ENCODE measurements at regions not wholly inside any gene's neighbourhood (a gene's known extent, or its start where the extent isn't known, plus 50 kb on each side); places are given as distances from the start of the nearest gene placed in this dataset.

- H3K27ac ChIP-seq (ENCODE audit: low read depth in 2 of 2, low read length in 1 of 2) = no peak overlapping the region
- H3K27me3 ChIP-seq (ENCODE audit: insufficient read depth) = no peaks in the 10 kb centered on the region
- H3K9me2 ChIP-seq = 0 out of 2 replicates have a peak, but pooled peaks cover 3% of the 10 kb centered on the region
- H3K4me2 ChIP-seq = no peak overlapping the region
- H3K4me3 ChIP-seq (ENCODE audit: low read depth in 2 of 2, low read length in 1 of 2) = no peak overlapping the region
- no peaks in the 10 kb centered on the region for H3K79me2 ChIP-seq (ENCODE audit: insufficient read depth)
- no peak overlapping the region for H3K9ac ChIP-seq
- H2AFZ ChIP-seq (ENCODE audit: low read depth) = no peak overlapping the region
- no peak for DNase-seq
- H3K36me3 ChIP-seq (replicated peaks in 1 of 2; ENCODE audit: control insufficient read depth in 1 of 2, insufficient read depth in 2 of 2, low read length in 1 of 2) = no peaks in the 10 kb centered on the region
- H3F3A ChIP-seq (replicated peaks; ENCODE audit: insufficient read depth) = no peaks in the 10 kb centered on the region
- H3K4me1 ChIP-seq (ENCODE audit: control insufficient read depth in 1 of 2, insufficient read depth in 2 of 2, low read depth in 1 of 2, low read length in 1 of 2) = no peaks in the 10 kb centered on the region
- 12% methylated on average over 2 of the region's 2 CpGs for WGBS (ENCODE audit: low lambda C conversion rate)
- no peaks in the 10 kb centered on the region for H3K9me3 ChIP-seq
- H4K20me1 ChIP-seq (ENCODE audit: insufficient read depth) = no peaks in the 10 kb centered on the region
- CTCF ChIA-PET = no interaction called here
- POLR2A ChIA-PET = no interaction called here
- TF ChIP-seq CTCF (IDR thresholded peaks at IDR 0.05) = no peak
- no peak for TF ChIP-seq FOXM1 (IDR thresholded peaks at IDR 0.05; ENCODE audit: low read depth)
- no peak for TF ChIP-seq MEF2A (IDR thresholded peaks at IDR 0.05; ENCODE audit: borderline replicate concordance, low read depth)
- no peak for TF ChIP-seq JUND (IDR thresholded peaks at IDR 0.05)
- no peak for TF ChIP-seq EZH2phosphoT487 (IDR thresholded peaks at IDR 0.05; ENCODE audit: borderline replicate concordance, low read depth)
- TF ChIP-seq CHD2 (IDR thresholded peaks at IDR 0.05; ENCODE audit: low read length, partially characterized antibody) = no peak
- no peak for TF ChIP-seq TAF1 (IDR thresholded peaks at IDR 0.05; ENCODE audit: borderline replicate concordance, low read depth, low read length)
- TF ChIP-seq SIN3A (IDR thresholded peaks at IDR 0.05; ENCODE audit: borderline replicate concordance, low read depth, low read length) = no peak
- TF ChIP-seq IRF3 (IDR thresholded peaks at IDR 0.05; ENCODE audit: low read depth, low read length) = no peak
Measured at GRCh38 chr18:42683094-42683493, 432.4 kb downstream of the RIT2 start.

- no peaks in the 10 kb centered on the region for H3K4me1 ChIP-seq (ENCODE audit: control insufficient read depth in 1 of 2, insufficient read depth in 2 of 2, low read depth in 1 of 2, low read length in 1 of 2)
- H4K20me1 ChIP-seq (ENCODE audit: insufficient read depth) = no peaks in the 10 kb centered on the region
- H3K9me3 ChIP-seq = no peaks in the 10 kb centered on the region
- H3K4me2 ChIP-seq = no peak overlapping the region
- H3F3A ChIP-seq (replicated peaks; ENCODE audit: insufficient read depth) = no peaks in the 10 kb centered on the region
- DNase-seq = no peak
- no peak overlapping the region for H2AFZ ChIP-seq (ENCODE audit: low read depth)
- no peak for TF ChIP-seq ELF1 (IDR thresholded peaks at IDR 0.05)
- no peak for TF ChIP-seq GABPA (IDR thresholded peaks at IDR 0.05; ENCODE audit: low read depth)
- TF ChIP-seq RFX5 (IDR thresholded peaks at IDR 0.05; ENCODE audit: low read length) = no peak
- TF ChIP-seq USF1 (IDR thresholded peaks at IDR 0.05; ENCODE audit: borderline replicate concordance, low read depth) = no peak
- TF ChIP-seq MAX (IDR thresholded peaks at IDR 0.05; ENCODE audit: low read depth) = no peak
- no peak for TF ChIP-seq CTCF (IDR thresholded peaks at IDR 0.05)
- no peak for TF ChIP-seq GATA2 (CRISPR knock-in tag; IDR thresholded peaks at IDR 0.05)
- no peak for TF ChIP-seq RCOR1 (IDR thresholded peaks at IDR 0.05; ENCODE audit: low read length)
- no peak for TF ChIP-seq PBX3 (IDR thresholded peaks at IDR 0.05)
- TF ChIP-seq JUND (IDR thresholded peaks at IDR 0.05) = no peak
- TF ChIP-seq TCF12 (IDR thresholded peaks at IDR 0.05) = no peak
- no peak for TF ChIP-seq MEF2A (IDR thresholded peaks at IDR 0.05; ENCODE audit: borderline replicate concordance, low read depth)
- TF ChIP-seq RXRA (IDR thresholded peaks at IDR 0.05; ENCODE audit: borderline replicate concordance, low read depth) = no peak
- TF ChIP-seq ZBTB33 (IDR thresholded peaks at IDR 0.05; ENCODE audit: borderline replicate concordance, low read depth) = no peak
- no peaks in the 10 kb centered on the region for H3K9me2 ChIP-seq
- no peak overlapping the region for H3K9ac ChIP-seq
- H3K27me3 ChIP-seq (ENCODE audit: insufficient read depth) = no peaks in the 10 kb centered on the region
- no peaks in the 10 kb centered on the region for H3K79me2 ChIP-seq (ENCODE audit: insufficient read depth)
- H3K36me3 ChIP-seq (replicated peaks in 1 of 2; ENCODE audit: control insufficient read depth in 1 of 2, insufficient read depth in 2 of 2, low read length in 1 of 2) = no peaks in the 10 kb centered on the region
- no peak overlapping the region for H3K4me3 ChIP-seq (ENCODE audit: low read depth in 2 of 2, low read length in 1 of 2)
- no peak overlapping the region for H3K27ac ChIP-seq (ENCODE audit: low read depth in 2 of 2, low read length in 1 of 2)
- CTCF ChIA-PET = interaction anchor here (1.4 kb wide), 1 partner anchor 583 kb away, joined by 3 read pairs; no protein-coding TSS in a partner anchor
- WGBS (ENCODE audit: low lambda C conversion rate) = 61% methylated on average over 4 of the region's 4 CpGs
- POLR2A ChIA-PET = no interaction called here
Measured at GRCh38 chr18:42689310-42689709, 426.2 kb downstream of the RIT2 start.
